ENCODE measurements at regions not wholly inside any gene's neighbourhood (a gene's known extent, or its start where the extent isn't known, plus 50 kb on each side); places are given as distances from the start of the nearest gene placed in this dataset.

DNA sequence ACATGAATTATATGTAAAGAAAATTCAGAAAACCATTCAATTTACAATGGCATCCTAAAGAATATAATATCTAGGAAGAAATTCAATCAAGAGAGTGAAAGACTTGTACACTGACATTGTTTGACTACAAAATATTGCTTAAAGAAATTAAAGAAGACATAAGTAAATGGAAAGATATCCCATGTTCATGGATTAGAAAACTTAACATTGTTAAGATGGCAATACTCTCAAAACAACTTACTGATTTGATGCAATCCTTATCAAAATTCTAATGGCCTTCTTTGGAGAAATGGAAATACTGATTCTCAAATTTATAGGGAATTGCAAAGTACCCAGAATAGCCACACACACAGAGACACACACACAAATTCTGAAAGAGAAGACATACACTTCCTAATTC is 298.3 kb upstream of the EXOC2 start:
- TF ChIP-seq, protein P1, sequence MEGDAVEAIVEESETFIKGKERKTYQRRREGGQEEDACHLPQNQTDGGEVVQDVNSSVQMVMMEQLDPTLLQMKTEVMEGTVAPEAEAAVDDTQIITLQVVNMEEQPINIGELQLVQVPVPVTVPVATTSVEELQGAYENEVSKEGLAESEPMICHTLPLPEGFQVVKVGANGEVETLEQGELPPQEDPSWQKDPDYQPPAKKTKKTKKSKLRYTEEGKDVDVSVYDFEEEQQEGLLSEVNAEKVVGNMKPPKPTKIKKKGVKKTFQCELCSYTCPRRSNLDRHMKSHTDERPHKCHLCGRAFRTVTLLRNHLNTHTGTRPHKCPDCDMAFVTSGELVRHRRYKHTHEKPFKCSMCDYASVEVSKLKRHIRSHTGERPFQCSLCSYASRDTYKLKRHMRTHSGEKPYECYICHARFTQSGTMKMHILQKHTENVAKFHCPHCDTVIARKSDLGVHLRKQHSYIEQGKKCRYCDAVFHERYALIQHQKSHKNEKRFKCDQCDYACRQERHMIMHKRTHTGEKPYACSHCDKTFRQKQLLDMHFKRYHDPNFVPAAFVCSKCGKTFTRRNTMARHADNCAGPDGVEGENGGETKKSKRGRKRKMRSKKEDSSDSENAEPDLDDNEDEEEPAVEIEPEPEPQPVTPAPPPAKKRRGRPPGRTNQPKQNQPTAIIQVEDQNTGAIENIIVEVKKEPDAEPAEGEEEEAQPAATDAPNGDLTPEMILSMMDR (IDR thresholded peaks at IDR 0.05): no peak
- no peak for TF ChIP-seq EP300 (IDR thresholded peaks at IDR 0.05)
- no peak for TF ChIP-seq POLR2A (IDR thresholded peaks at IDR 0.05)

Measured in tibial nerve (tissue), 4 donors.